ENCODE measurements at regions not wholly inside any gene's neighbourhood (a gene's known extent, or its start where the extent isn't known, plus 50 kb on each side); places are given as distances from the start of the nearest gene placed in this dataset.

GRCh38 chr10:36373424-36374096 lies 731.5 kb upstream of the FZD8 start:
- Histone ChIP-seq H3K9ac (ENCODE audit: low read depth, low read length, poor library complexity, severe bottlenecking) (no peak overlapping the region), H3F3A (ENCODE audit: low read depth) (no peaks in the 10 kb centered on the region), H3K4me2 (ENCODE audit: low read depth, low read length, poor library complexity, severe bottlenecking) (no peak overlapping the region), H2AFZ (ENCODE audit: low read length) (no peak overlapping the region), H4K20me1 (ENCODE audit: insufficient read depth, low read length, poor library complexity, severe bottlenecking) (no peaks in the 10 kb centered on the region), H3K27me3 (ENCODE audit: insufficient read depth, low read length, poor library complexity, severe bottlenecking) (no peaks in the 10 kb centered on the region), H3K4me3 (ENCODE audit: low read length, poor library complexity, severe bottlenecking) (no peak overlapping the region), H3K79me2 (ENCODE audit: insufficient read depth, low read length) (no peaks in the 10 kb centered on the region), H3K4me1 (ENCODE audit: insufficient read depth, low read length, poor library complexity, severe bottlenecking) (no peaks in the 10 kb centered on the region), H3K36me3 (ENCODE audit: insufficient read depth, low read length) (no peaks in the 10 kb centered on the region), H3K9me3 (ENCODE audit: insufficient read depth, low read depth, low read length) (peaks cover 3% of the 10 kb centered on the region; the same call in 1 of the 2 replicates), H3K9me2 (replicated peaks; ENCODE audit: low read depth, low read length) (no peaks in the 10 kb centered on the region)
- no peak for TF ChIP-seq CTCF (conservative IDR thresholded peaks at IDR 0.05; ENCODE audit: low read length)

- Histone ChIP-seq H3K9me2 (replicated peaks; ENCODE audit: low read depth, low read length) (no peaks in the 10 kb centered on the region), H3K4me1 (ENCODE audit: insufficient read depth, low read length, poor library complexity, severe bottlenecking) (no peaks in the 10 kb centered on the region), H3K27me3 (ENCODE audit: insufficient read depth, low read length, poor library complexity, severe bottlenecking) (no peaks in the 10 kb centered on the region), H2AFZ (ENCODE audit: low read length) (no peak overlapping the region), H4K20me1 (ENCODE audit: insufficient read depth, low read length, poor library complexity, severe bottlenecking) (no peaks in the 10 kb centered on the region), H3K4me2 (ENCODE audit: low read depth, low read length, poor library complexity, severe bottlenecking) (no peak overlapping the region), H3K4me3 (ENCODE audit: low read length, poor library complexity, severe bottlenecking) (no peak overlapping the region), H3K9me3 (ENCODE audit: insufficient read depth, low read depth, low read length) (no peaks in the 10 kb centered on the region), H3F3A (ENCODE audit: low read depth) (no peaks in the 10 kb centered on the region), H3K9ac (ENCODE audit: low read depth, low read length, poor library complexity, severe bottlenecking) (no peak overlapping the region), H3K36me3 (ENCODE audit: insufficient read depth, low read length) (no peaks in the 10 kb centered on the region), H3K79me2 (ENCODE audit: insufficient read depth, low read length) (no peaks in the 10 kb centered on the region)
- TF ChIP-seq CTCF (conservative IDR thresholded peaks at IDR 0.05; ENCODE audit: low read length) (no peak), EZH2phosphoT487 (IDR thresholded peaks at IDR 0.05; ENCODE audit: borderline replicate concordance) (no peak)
These were observed 725.3 kb upstream of the FZD8 start for GRCh38 chr10:36367362-36367761.

GRCh38 chr10:36366843-36367242 lies 724.7 kb upstream of the FZD8 start:
- TF ChIP-seq CTCF (conservative IDR thresholded peaks at IDR 0.05; ENCODE audit: low read length), result no peak
- TF ChIP-seq EZH2phosphoT487 (IDR thresholded peaks at IDR 0.05; ENCODE audit: borderline replicate concordance), result no peak
- H3K27me3 ChIP-seq (ENCODE audit: insufficient read depth, low read length, poor library complexity, severe bottlenecking), result no peaks in the 10 kb centered on the region
- H2AFZ ChIP-seq (ENCODE audit: low read length), result no peak overlapping the region
- H3K4me2 ChIP-seq (ENCODE audit: low read depth, low read length, poor library complexity, severe bottlenecking), result no peak overlapping the region
- no peak overlapping the region for H3K9ac ChIP-seq (ENCODE audit: low read depth, low read length, poor library complexity, severe bottlenecking)
- H3F3A ChIP-seq (ENCODE audit: low read depth), result no peaks in the 10 kb centered on the region
- H3K4me3 ChIP-seq (ENCODE audit: low read length, poor library complexity, severe bottlenecking), result no peak overlapping the region
- H3K4me1 ChIP-seq (ENCODE audit: insufficient read depth, low read length, poor library complexity, severe bottlenecking), result no peaks in the 10 kb centered on the region
- no peaks in the 10 kb centered on the region for H4K20me1 ChIP-seq (ENCODE audit: insufficient read depth, low read length, poor library complexity, severe bottlenecking)
- H3K79me2 ChIP-seq (ENCODE audit: insufficient read depth, low read length), result no peaks in the 10 kb centered on the region
- no peaks in the 10 kb centered on the region for H3K9me2 ChIP-seq (replicated peaks; ENCODE audit: low read depth, low read length)
- H3K36me3 ChIP-seq (ENCODE audit: insufficient read depth, low read length), result no peaks in the 10 kb centered on the region
- H3K9me3 ChIP-seq (ENCODE audit: insufficient read depth, low read depth, low read length), result no peaks in the 10 kb centered on the region

All from Loucy (cell line).